Memory B cell (primary cell): ENCODE measurements at regions not wholly inside any gene's neighbourhood (a gene's known extent, or its start where the extent isn't known, plus 50 kb on each side); places are given as distances from the start of the nearest gene placed in this dataset.

Source experiments
- ATAC-seq: fragments of 150-1000 bp; cut with Tn5 transposase; 2 replicates; pipeline ENCODE4 v1.10.0; 2021; ENCODE audit warnings: low read depth, mild to moderate bottlenecking, moderate library complexity
- DNase-seq, 2 donors: peaks; one replicate each; pipeline ENCODE4 v3.0.0; 2022; ENCODE audit warnings: low spot score in 2 of 2
- H3K27ac Mint-ChIP-seq: one replicate; pipeline ENCODE4 v1.8.0; 2022; ENCODE audit warnings: mild to moderate bottlenecking, moderate library complexity, mixed read lengths
- H3K27me3 Mint-ChIP-seq: one replicate; pipeline ENCODE4 v1.8.0; 2022; ENCODE audit warnings: mixed read lengths
- H3K36me3 Mint-ChIP-seq: one replicate; pipeline ENCODE4 v1.8.0; 2022; ENCODE audit warnings: mild to moderate bottlenecking, mixed read lengths
- H3K4me1 Mint-ChIP-seq: one replicate; pipeline ENCODE4 v1.8.0; 2022; ENCODE audit warnings: mixed read lengths
- H3K4me3 Mint-ChIP-seq: one replicate; pipeline ENCODE4 v1.8.0; 2022; ENCODE audit warnings: mild to moderate bottlenecking, moderate library complexity, mixed read lengths
- H3K9me3 Mint-ChIP-seq: one replicate; pipeline ENCODE4 v1.8.0; 2022; ENCODE audit warnings: mixed read lengths

- no peak overlapping the region for H3K27ac Mint-ChIP-seq
- DNase-seq (no peak), ATAC-seq (no peak)
- no peak overlapping the region for H3K4me3 Mint-ChIP-seq
- H3K4me1 Mint-ChIP-seq = no peaks in the 10 kb centered on the region
- H3K9me3 Mint-ChIP-seq = no peaks in the 10 kb centered on the region
- H3K36me3 Mint-ChIP-seq = no peaks in the 10 kb centered on the region
- peaks cover 13% of the 10 kb centered on the region for H3K27me3 Mint-ChIP-seq
Observed at GRCh38 chr2:236942554-236942953, 143.1 kb upstream of the COPS8 start.

- ATAC-seq (no peak), DNase-seq (no peak)
- H3K27me3 Mint-ChIP-seq = peaks cover 13% of the 10 kb centered on the region
- H3K27ac Mint-ChIP-seq = no peak overlapping the region
- H3K4me1 Mint-ChIP-seq = no peaks in the 10 kb centered on the region
- H3K36me3 Mint-ChIP-seq = no peaks in the 10 kb centered on the region
- H3K9me3 Mint-ChIP-seq = no peaks in the 10 kb centered on the region
- no peak overlapping the region for H3K4me3 Mint-ChIP-seq
Observed at GRCh38 chr2:236943068-236943467, 142.6 kb upstream of the COPS8 start.

GRCh38 chr2:236943841-236944513, 141.7 kb upstream of the COPS8 start:
- ATAC-seq (no peak), DNase-seq (no peak)
- H3K27ac Mint-ChIP-seq = no peak overlapping the region
- H3K4me3 Mint-ChIP-seq = no peak overlapping the region
- no peaks in the 10 kb centered on the region for H3K4me1 Mint-ChIP-seq
- H3K36me3 Mint-ChIP-seq = no peaks in the 10 kb centered on the region
- no peaks in the 10 kb centered on the region for H3K9me3 Mint-ChIP-seq
- H3K27me3 Mint-ChIP-seq = peaks cover 12% of the 10 kb centered on the region

- H3K27ac Mint-ChIP-seq = no peak overlapping the region
- H3K4me1 Mint-ChIP-seq = peaks cover 1% of the 10 kb centered on the region
- no peak for DNase-seq
- no peak for ATAC-seq
- no peak overlapping the region for H3K4me3 Mint-ChIP-seq
- H3K27me3 Mint-ChIP-seq = peaks cover 12% of the 10 kb centered on the region
- no peaks in the 10 kb centered on the region for H3K36me3 Mint-ChIP-seq
- H3K9me3 Mint-ChIP-seq = no peaks in the 10 kb centered on the region
Observed at GRCh38 chr2:236944561-236944960, 141.1 kb upstream of the COPS8 start.

- Mint-ChIP-seq H3K36me3 (no peaks in the 10 kb centered on the region), H3K4me3 (no peak overlapping the region), H3K27ac (no peak overlapping the region), H3K4me1 (peaks cover 2% of the 10 kb centered on the region), H3K27me3 (peaks cover 13% of the 10 kb centered on the region), H3K9me3 (no peaks in the 10 kb centered on the region)
- ATAC-seq (no peak), DNase-seq (no peak)
Observed at GRCh38 chr2:236945431-236946016, 140.2 kb upstream of the COPS8 start.

- H3K4me1 Mint-ChIP-seq = peaks cover 2% of the 10 kb centered on the region
- ATAC-seq (no peak), DNase-seq (no peak)
- H3K36me3 Mint-ChIP-seq = no peaks in the 10 kb centered on the region
- H3K27me3 Mint-ChIP-seq = peaks cover 13% of the 10 kb centered on the region
- H3K27ac Mint-ChIP-seq = no peak overlapping the region
- H3K4me3 Mint-ChIP-seq = no peak overlapping the region
- peaks cover 4% of the 10 kb centered on the region for H3K9me3 Mint-ChIP-seq
Observed at GRCh38 chr2:236946871-236947270, 138.8 kb upstream of the COPS8 start.

- no peaks in the 10 kb centered on the region for H3K36me3 Mint-ChIP-seq
- H3K4me1 Mint-ChIP-seq = peaks cover 2% of the 10 kb centered on the region
- no peak overlapping the region for H3K27ac Mint-ChIP-seq
- H3K9me3 Mint-ChIP-seq = peaks cover 6% of the 10 kb centered on the region
- no peak for ATAC-seq
- H3K27me3 Mint-ChIP-seq = peaks cover 13% of the 10 kb centered on the region
- DNase-seq = no peak
- no peak overlapping the region for H3K4me3 Mint-ChIP-seq
Observed at GRCh38 chr2:236947294-236947693, 138.4 kb upstream of the COPS8 start.

- Mint-ChIP-seq H3K27me3 (peaks cover 13% of the 10 kb centered on the region), H3K27ac (no peak overlapping the region), H3K9me3 (peaks cover 6% of the 10 kb centered on the region), H3K4me1 (peaks cover 2% of the 10 kb centered on the region), H3K4me3 (no peak overlapping the region), H3K36me3 (no peaks in the 10 kb centered on the region)
- DNase-seq (no peak), ATAC-seq (no peak)
Observed at GRCh38 chr2:236947896-236948295, 137.8 kb upstream of the COPS8 start.

GRCh38 chr2:236949089-236949905, 136.4 kb upstream of the COPS8 start:
- Mint-ChIP-seq H3K27ac (no peak overlapping the region), H3K36me3 (no peaks in the 10 kb centered on the region), H3K27me3 (peaks cover 6% of the 10 kb centered on the region), H3K4me3 (no peak overlapping the region), H3K9me3 (peaks cover 6% of the 10 kb centered on the region), H3K4me1 (peaks cover 2% of the 10 kb centered on the region)
- no peak for DNase-seq
- ATAC-seq = no peak

GRCh38 chr2:236951830-236952475, 133.7 kb upstream of the COPS8 start:
- peaks cover 6% of the 10 kb centered on the region for H3K9me3 Mint-ChIP-seq
- H3K27ac Mint-ChIP-seq = no peak overlapping the region
- H3K36me3 Mint-ChIP-seq = no peaks in the 10 kb centered on the region
- H3K4me1 Mint-ChIP-seq = peaks cover 2% of the 10 kb centered on the region
- no peak for ATAC-seq
- H3K4me3 Mint-ChIP-seq = no peak overlapping the region
- no peak for DNase-seq
- peaks cover 8% of the 10 kb centered on the region for H3K27me3 Mint-ChIP-seq

GRCh38 chr2:236954641-236955040, 131.0 kb upstream of the COPS8 start:
- Mint-ChIP-seq H3K4me3 (no peak overlapping the region), H3K36me3 (no peaks in the 10 kb centered on the region), H3K4me1 (no peaks in the 10 kb centered on the region), H3K27ac (no peak overlapping the region), H3K9me3 (peaks cover 6% of the 10 kb centered on the region), H3K27me3 (peaks cover 7% of the 10 kb centered on the region)
- DNase-seq = no peak
- no peak for ATAC-seq

GRCh38 chr2:236955521-236956030, 130.1 kb upstream of the COPS8 start:
- Mint-ChIP-seq H3K27ac (no peak overlapping the region), H3K27me3 (peaks cover 5% of the 10 kb centered on the region), H3K4me3 (no peak overlapping the region), H3K9me3 (peaks cover 6% of the 10 kb centered on the region), H3K4me1 (no peaks in the 10 kb centered on the region), H3K36me3 (no peaks in the 10 kb centered on the region)
- DNase-seq (no peak), ATAC-seq (no peak)

- peaks cover 6% of the 10 kb centered on the region for H3K9me3 Mint-ChIP-seq
Observed at GRCh38 chr2:236956031-236956618, 129.6 kb upstream of the COPS8 start.

More at GRCh38 chr2:236956031-236956618, 129.6 kb upstream of the COPS8 start:
- H3K27me3 Mint-ChIP-seq = peaks cover 5% of the 10 kb centered on the region
- H3K4me1 Mint-ChIP-seq = no peaks in the 10 kb centered on the region
- DNase-seq = no peak
- no peak for ATAC-seq
- no peaks in the 10 kb centered on the region for H3K36me3 Mint-ChIP-seq
- no peak overlapping the region for H3K27ac Mint-ChIP-seq
- H3K4me3 Mint-ChIP-seq = no peak overlapping the region
